ENCODE measurements at regions not wholly inside any gene's neighbourhood (a gene's known extent, or its start where the extent isn't known, plus 50 kb on each side); places are given as distances from the start of the nearest gene placed in this dataset.
"Not testable (repeated sequence)": the region's sequence is repeated elsewhere in the genome, so short reads cannot be mapped to it uniquely, and the experiment has no call there.

- Histone ChIP-seq H3K27ac (ENCODE audit: extremely low read depth, low read depth, low read length) (no peak overlapping the region), H3K36me3 (ENCODE audit: control insufficient read depth in 2 of 2, insufficient read depth in 1 of 2, low read length in 2 of 2) (no peaks in the 10 kb centered on the region), H3K9me3 (ENCODE audit: control insufficient read depth, insufficient read depth, low read depth, low read length) (no peaks in the 10 kb centered on the region), H3K4me3 (ENCODE audit: low read depth, low read length) (no peak overlapping the region), H3K4me1 (ENCODE audit: control insufficient read depth, insufficient read depth, low read length) (no peaks in the 10 kb centered on the region)
- TF ChIP-seq ZXDB (tag by site-specific recombination; IDR thresholded peaks at IDR 0.05) (no peak), ZNF280C (tag by site-specific recombination; IDR thresholded peaks at IDR 0.05) (no peak), ZNF292 (tag by site-specific recombination; IDR thresholded peaks at IDR 0.05; ENCODE audit: borderline replicate concordance, low read depth) (no peak), ZNF843 (tag by site-specific recombination; IDR thresholded peaks at IDR 0.05) (no peak), ZSCAN30 (tag by site-specific recombination; IDR thresholded peaks at IDR 0.05) (no peak)
- ChIA-PET POLR2A (no interaction called here), CTCF (interaction anchor here (0.7 kb wide), 1 partner anchor 177 kb away, joined by 4 read pairs; no protein-coding TSS in a partner anchor)
These were observed 372.8 kb upstream of the PIK3R1 start for GRCh38 chr5:67842806-67843205.

- H3K4me3 ChIP-seq (ENCODE audit: low read depth, low read length); CTCF ChIA-PET; H3K27ac ChIP-seq (ENCODE audit: extremely low read depth, low read depth, low read length); H3K36me3 ChIP-seq (ENCODE audit: control insufficient read depth in 2 of 2, insufficient read depth in 1 of 2, low read length in 2 of 2); H3K9me3 ChIP-seq (ENCODE audit: control insufficient read depth, insufficient read depth, low read depth, low read length); H3K4me1 ChIP-seq (ENCODE audit: control insufficient read depth, insufficient read depth, low read length); POLR2A ChIA-PET: not testable (repeated sequence)
- peak; percentile 81 for TF ChIP-seq ZNF146 (tag by site-specific recombination; IDR thresholded peaks at IDR 0.05)
- TF ChIP-seq ZNF580 (tag by site-specific recombination; IDR thresholded peaks at IDR 0.05) = peak; percentile 82
These were observed 378.3 kb upstream of the PIK3R1 start for GRCh38 chr5:67837225-67837624.

GRCh38 chr5:67836496-67836895 lies 379.1 kb upstream of the PIK3R1 start:
- CTCF ChIA-PET; H3K4me3 ChIP-seq (ENCODE audit: low read depth, low read length); H3K9me3 ChIP-seq (ENCODE audit: control insufficient read depth, insufficient read depth, low read depth, low read length); H3K4me1 ChIP-seq (ENCODE audit: control insufficient read depth, insufficient read depth, low read length); H3K27ac ChIP-seq (ENCODE audit: extremely low read depth, low read depth, low read length); H3K36me3 ChIP-seq (ENCODE audit: control insufficient read depth in 2 of 2, insufficient read depth in 1 of 2, low read length in 2 of 2); POLR2A ChIA-PET: not testable (repeated sequence)

- CTCF ChIA-PET = no interaction called here
These were observed 384.5 kb upstream of the PIK3R1 start for GRCh38 chr5:67831048-67831447.

More at GRCh38 chr5:67831048-67831447, 384.5 kb upstream of the PIK3R1 start:
- Histone ChIP-seq H3K36me3 (ENCODE audit: control insufficient read depth in 2 of 2, insufficient read depth in 1 of 2, low read length in 2 of 2) (no peaks in the 10 kb centered on the region), H3K27ac (ENCODE audit: extremely low read depth, low read depth, low read length) (no peak overlapping the region), H3K4me1 (ENCODE audit: control insufficient read depth, insufficient read depth, low read length) (no peaks in the 10 kb centered on the region), H3K4me3 (ENCODE audit: low read depth, low read length) (no peak overlapping the region), H3K9me3 (ENCODE audit: control insufficient read depth, insufficient read depth, low read depth, low read length) (no peaks in the 10 kb centered on the region)
- POLR2A ChIA-PET = no interaction called here
- TF ChIP-seq ZNF148 (tag by site-specific recombination; IDR thresholded peaks at IDR 0.05; ENCODE audit: borderline replicate concordance) = no peak
- TF ChIP-seq ZNF280D (tag by site-specific recombination; IDR thresholded peaks at IDR 0.05) = no peak
- TF ChIP-seq SALL2 (tag by site-specific recombination; IDR thresholded peaks at IDR 0.05; ENCODE audit: borderline replicate concordance) = no peak
- no peak for TF ChIP-seq PBX3 (CRISPR knock-in tag; IDR thresholded peaks at IDR 0.05)
- no peak for TF ChIP-seq ZNF585B (tag by site-specific recombination; IDR thresholded peaks at IDR 0.05)
- no peak for TF ChIP-seq ZNF174 (tag by site-specific recombination; IDR thresholded peaks at IDR 0.05)
- no peak for TF ChIP-seq KLF9 (tag by site-specific recombination; IDR thresholded peaks at IDR 0.05; ENCODE audit: low read depth)
- TF ChIP-seq ZNF558 (tag by site-specific recombination; IDR thresholded peaks at IDR 0.05) = no peak

All from HEK293 (cell line).